ENCODE measurements at regions not wholly inside any gene's neighbourhood (a gene's known extent, or its start where the extent isn't known, plus 50 kb on each side); places are given as distances from the start of the nearest gene placed in this dataset.

DNA sequence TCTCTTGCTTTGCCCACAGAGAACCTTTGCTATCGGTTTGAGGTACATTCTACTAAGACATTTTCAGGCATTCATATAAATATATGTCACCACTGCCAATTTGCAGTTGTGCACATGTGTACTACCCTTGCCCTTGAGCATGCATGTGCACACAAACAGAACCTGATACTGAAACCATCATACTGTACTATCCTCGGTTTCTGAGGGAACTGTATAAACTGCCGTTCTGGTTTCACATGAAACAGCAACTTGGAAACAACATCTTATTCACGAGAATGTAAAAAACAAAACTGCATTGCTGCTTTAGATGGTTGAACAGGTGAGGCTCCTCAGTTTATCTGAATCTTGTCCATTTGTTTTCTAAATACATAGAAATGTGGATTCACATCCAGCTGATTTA, 151.2 kb upstream of the TMEM170B start:
- TF ChIP-seq, protein P1, sequence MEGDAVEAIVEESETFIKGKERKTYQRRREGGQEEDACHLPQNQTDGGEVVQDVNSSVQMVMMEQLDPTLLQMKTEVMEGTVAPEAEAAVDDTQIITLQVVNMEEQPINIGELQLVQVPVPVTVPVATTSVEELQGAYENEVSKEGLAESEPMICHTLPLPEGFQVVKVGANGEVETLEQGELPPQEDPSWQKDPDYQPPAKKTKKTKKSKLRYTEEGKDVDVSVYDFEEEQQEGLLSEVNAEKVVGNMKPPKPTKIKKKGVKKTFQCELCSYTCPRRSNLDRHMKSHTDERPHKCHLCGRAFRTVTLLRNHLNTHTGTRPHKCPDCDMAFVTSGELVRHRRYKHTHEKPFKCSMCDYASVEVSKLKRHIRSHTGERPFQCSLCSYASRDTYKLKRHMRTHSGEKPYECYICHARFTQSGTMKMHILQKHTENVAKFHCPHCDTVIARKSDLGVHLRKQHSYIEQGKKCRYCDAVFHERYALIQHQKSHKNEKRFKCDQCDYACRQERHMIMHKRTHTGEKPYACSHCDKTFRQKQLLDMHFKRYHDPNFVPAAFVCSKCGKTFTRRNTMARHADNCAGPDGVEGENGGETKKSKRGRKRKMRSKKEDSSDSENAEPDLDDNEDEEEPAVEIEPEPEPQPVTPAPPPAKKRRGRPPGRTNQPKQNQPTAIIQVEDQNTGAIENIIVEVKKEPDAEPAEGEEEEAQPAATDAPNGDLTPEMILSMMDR (conservative IDR thresholded peaks at IDR 0.05), result no peak
- no peak overlapping the region for H3K27ac ChIP-seq

DNA sequence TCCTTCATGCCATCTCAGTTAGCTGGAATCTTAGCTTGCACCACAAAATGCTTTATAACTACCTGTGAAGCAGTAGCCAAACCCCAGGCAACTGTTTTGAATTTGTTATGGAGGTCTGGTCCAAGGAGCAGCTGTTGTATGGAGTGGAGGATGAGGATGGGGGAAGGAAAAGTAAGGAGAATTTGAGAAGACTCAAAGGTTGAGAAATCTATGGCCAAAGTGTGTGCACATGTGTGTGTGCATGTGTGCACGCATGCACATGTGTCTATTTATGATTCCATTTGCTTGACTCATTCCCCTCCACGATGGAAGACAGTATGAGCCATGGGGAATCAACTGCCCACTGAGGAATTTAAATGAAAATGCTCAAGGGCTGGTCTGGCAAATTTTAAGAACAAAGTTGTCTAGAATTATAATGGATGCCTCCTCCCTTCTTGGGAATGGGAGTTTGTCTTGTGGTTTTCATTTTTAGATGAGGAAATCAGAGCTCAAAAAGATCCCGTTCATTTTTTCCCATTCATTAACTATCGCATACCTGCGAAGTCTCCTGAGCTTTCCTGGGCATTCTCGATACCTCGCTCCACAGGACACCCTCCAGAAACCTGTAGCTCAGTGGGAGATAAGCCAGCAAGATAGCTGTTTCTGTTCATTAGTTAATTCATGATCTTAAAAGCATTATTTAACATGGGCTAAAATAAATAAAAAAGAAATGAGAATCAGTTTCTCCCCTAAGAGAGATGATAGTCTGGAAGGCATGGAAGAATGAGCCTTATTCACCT, 152.3 kb upstream of the NEDD9 start:
- no peak overlapping the region for H3K27ac ChIP-seq
- TF ChIP-seq, protein P1 (conservative IDR thresholded peaks at IDR 0.05), result no peak

- H3K27ac ChIP-seq, result no peak overlapping the region
- TF ChIP-seq, protein P1 (conservative IDR thresholded peaks at IDR 0.05), result no peak
Measured at GRCh38 chr6:11381801-11382513, 149.5 kb upstream of the NEDD9 start.

DNA sequence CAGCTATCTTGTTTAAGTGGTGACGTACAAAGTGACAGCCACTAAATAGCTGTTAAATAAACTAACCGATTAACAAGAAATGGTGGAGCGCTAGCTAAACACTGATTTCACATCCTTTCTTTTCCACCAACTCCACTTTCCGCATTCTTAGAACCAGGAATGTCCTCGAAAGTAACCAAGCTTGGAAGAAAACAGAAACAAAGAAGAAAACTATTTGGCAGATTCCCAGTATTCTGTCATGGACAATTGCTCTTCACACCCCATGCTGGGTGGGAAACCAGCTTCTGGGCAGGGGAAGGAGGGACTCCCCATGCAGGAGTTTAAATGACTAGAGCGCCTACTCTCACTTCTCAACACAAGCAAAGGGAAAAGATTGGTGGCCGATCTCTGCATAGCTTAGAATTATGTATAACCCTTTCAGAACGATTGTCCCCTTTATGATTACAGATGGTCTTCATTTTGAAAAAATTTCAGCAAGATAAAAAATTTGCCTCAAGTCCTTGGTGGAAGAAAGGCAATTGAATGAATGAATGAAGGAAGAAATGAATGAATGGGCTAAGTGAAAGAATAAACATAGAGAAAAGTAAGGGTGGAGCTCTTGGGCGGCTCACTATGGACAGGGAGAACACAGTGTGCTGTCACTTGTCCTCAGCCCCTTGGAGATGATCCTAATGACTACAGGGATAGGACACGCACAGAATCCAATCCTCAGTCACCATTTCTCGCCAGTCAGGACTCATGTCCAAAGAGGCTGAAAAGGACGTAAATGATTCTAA, 148.7 kb upstream of the NEDD9 start:
- TF ChIP-seq, protein P1 (conservative IDR thresholded peaks at IDR 0.05), result no peak
- H3K27ac ChIP-seq, result no peak overlapping the region

DNA sequence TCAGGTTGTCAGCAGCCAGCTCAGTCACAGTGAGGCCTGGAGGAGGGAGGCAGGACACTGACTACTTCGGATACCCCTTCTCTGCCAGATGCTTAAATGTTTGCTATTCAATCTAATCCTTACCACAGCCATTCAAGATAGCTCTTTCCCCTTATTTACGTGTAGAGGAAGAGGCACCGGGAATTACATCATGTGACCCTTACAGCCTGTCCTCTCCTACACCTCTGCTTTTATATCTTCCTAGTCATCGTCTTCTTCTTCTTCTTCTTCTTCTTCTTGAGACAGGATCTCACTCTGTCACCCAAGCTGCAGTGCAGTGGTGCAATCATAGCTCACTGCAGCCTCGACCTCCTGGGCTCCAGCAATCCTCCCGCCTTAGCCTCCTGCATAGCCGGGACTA, 148.1 kb upstream of the NEDD9 start:
- no peak overlapping the region for H3K27ac ChIP-seq
- TF ChIP-seq, protein P1 (conservative IDR thresholded peaks at IDR 0.05), result no peak

- no peak overlapping the region for H3K27ac ChIP-seq
- TF ChIP-seq, protein P1 (conservative IDR thresholded peaks at IDR 0.05), result no peak
Measured at GRCh38 chr6:11379805-11380204, 147.3 kb upstream of the NEDD9 start.

DNA sequence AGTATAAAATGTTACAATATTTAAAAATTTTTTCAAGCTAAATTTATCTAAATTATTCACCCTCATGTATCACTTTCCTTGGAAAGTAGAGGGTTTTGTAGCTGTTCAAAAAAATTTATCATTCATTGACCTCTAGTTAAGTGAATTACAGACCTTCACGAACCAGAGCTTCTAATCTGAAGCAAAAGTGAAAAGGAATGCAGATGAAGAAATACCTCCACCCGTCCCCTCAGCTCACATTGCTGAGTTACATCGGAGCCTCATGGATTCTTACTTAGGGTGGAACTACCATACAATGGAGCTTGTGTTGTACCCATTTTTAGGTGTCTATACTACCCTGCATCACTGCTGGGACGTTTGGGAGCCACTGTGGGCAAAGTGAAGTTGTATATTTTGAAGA, 146.2 kb upstream of the NEDD9 start:
- no peak overlapping the region for H3K27ac ChIP-seq
- TF ChIP-seq, protein P1 (conservative IDR thresholded peaks at IDR 0.05), result no peak

All from VCaP (cell line).